GDM1 (cell line): ENCODE measurements at regions not wholly inside any gene's neighbourhood (a gene's known extent, or its start where the extent isn't known, plus 50 kb on each side); places are given as distances from the start of the nearest gene placed in this dataset.
A peak's percentile ranks its signal among the peaks of the same experiment; 100 is the strongest.
"Not testable (repeated sequence)": the region's sequence is repeated elsewhere in the genome, so short reads cannot be mapped to it uniquely, and the experiment has no call there.

Experiments
- DNase-seq: peaks from one replicate; lab custom pipeline; 2025; lab: John Stamatoyannopoulos, UW

GRCh38 chr4:189096717-189097116, 844.0 kb upstream of the FRG1 start:
- no peak for DNase-seq

GRCh38 chr4:189098932-189099696, 841.6 kb upstream of the FRG1 start:
- no peak for DNase-seq

- no peak for DNase-seq
Measured at GRCh38 chr4:189113389-189113888, 827.2 kb upstream of the FRG1 start.

GRCh38 chr4:189117426-189117825, 823.2 kb upstream of the FRG1 start:
- DNase-seq: no peak

- no peak for DNase-seq
Measured at GRCh38 chr4:189121336-189121735, 819.3 kb upstream of the FRG1 start.

GRCh38 chr4:189124149-189124758, 816.4 kb upstream of the FRG1 start:
- peak; percentile 3 for DNase-seq

- no peak for DNase-seq
Measured at GRCh38 chr4:189124791-189125190, 815.9 kb upstream of the FRG1 start.

- DNase-seq: no peak
Measured at GRCh38 chr4:189126040-189126439, 814.6 kb upstream of the FRG1 start.

- DNase-seq: no peak
Measured at GRCh38 chr4:189128341-189128740, 812.3 kb upstream of the FRG1 start.

- no peak for DNase-seq
Measured at GRCh38 chr4:189129044-189129694, 811.5 kb upstream of the FRG1 start.

- DNase-seq: no peak
Measured at GRCh38 chr4:189131118-189131517, 809.6 kb upstream of the FRG1 start.

GRCh38 chr4:189136462-189136861, 804.2 kb upstream of the FRG1 start:
- DNase-seq: no peak

- no peak for DNase-seq
Measured at GRCh38 chr4:189143263-189143952, 797.3 kb upstream of the FRG1 start.

- DNase-seq: no peak
Measured at GRCh38 chr4:189147005-189147929, 793.4 kb upstream of the FRG1 start.

- not testable (repeated sequence) for DNase-seq
Measured at GRCh38 chr4:189155083-189155482, 785.6 kb upstream of the FRG1 start.

- no peak for DNase-seq
Measured at GRCh38 chr4:189162073-189162789, 778.4 kb upstream of the FRG1 start.

GRCh38 chr4:189162888-189163287, 777.8 kb upstream of the FRG1 start:
- no peak for DNase-seq

- no peak for DNase-seq
Measured at GRCh38 chr4:189176002-189176401, 764.7 kb upstream of the FRG1 start.

- DNase-seq: no peak
Measured at GRCh38 chr4:189177130-189177529, 763.5 kb upstream of the FRG1 start.

- DNase-seq: no peak
Measured at GRCh38 chr4:189178125-189178746, 762.4 kb upstream of the FRG1 start.
